ENCODE measurements at regions not wholly inside any gene's neighbourhood (a gene's known extent, or its start where the extent isn't known, plus 50 kb on each side); places are given as distances from the start of the nearest gene placed in this dataset.

DNA sequence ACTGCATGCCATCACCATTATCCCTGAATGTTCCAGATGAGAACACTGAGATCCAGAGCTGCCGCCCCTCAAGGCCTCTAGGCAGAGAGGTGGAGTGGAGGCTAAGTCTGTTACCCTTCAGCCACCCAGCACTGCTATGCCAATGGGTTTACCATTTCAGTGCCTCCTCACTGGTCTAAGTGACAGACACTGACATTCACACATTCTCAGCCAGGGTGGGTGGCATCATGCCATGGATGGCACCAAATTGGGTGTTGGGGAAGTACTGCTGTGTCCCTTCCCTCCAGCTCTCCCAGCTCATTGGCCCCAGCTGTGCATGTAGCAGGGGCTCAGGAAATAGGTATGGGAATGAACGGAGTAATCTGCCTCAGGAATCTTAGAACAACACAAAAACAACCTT is 96.8 kb upstream of the PLET1 start:
- DNase-seq = no peak

DNA sequence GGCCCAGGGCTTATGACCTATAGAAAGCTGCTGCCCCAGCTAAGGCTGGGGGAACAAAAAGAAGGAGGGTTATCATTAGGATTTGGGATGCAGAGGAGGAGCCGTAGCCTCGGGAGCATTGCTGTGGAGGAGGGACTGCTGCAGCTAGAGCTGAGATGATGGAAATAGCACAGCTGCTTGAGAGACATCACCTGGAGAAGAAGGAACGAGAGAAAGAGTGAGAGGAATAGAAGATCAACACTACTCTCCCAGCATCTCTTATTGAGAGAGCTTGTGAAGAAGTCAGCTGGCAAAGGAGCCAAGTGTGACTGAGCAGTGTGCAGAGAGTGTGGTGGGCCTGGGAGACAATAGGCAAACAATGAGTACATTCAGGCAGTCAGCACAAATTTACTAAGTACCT is 100.7 kb upstream of the PLET1 start:
- DNase-seq = no peak

- no peak for DNase-seq
Measured at GRCh38 chr11:112363527-112363926, 102.9 kb upstream of the PLET1 start.

- no peak for DNase-seq
Measured at GRCh38 chr11:112364962-112365481, 104.4 kb upstream of the PLET1 start.

DNA sequence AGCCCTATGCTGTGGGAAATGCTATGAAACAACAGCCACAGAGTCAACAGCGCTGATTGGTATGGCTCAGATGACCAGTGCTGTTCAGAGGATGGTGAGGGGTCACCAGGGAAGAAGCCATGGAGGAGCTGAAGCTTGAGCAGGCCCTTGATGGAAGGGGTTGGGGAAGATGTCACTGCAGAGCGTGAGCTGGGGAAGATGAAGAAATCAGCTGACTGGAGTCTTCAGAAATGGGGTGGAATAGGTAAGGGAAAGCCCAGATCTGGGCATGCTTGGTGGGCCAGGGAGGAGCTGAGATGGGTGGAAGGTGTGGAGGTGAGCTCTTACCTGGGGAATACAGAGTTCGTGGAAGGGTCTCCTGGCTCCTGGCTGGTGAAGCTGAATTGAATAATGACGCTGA is 105.4 kb upstream of the PLET1 start:
- DNase-seq = no peak

GRCh38 chr11:112366777-112367176 is 106.1 kb upstream of the PLET1 start:
- no peak for DNase-seq

DNA sequence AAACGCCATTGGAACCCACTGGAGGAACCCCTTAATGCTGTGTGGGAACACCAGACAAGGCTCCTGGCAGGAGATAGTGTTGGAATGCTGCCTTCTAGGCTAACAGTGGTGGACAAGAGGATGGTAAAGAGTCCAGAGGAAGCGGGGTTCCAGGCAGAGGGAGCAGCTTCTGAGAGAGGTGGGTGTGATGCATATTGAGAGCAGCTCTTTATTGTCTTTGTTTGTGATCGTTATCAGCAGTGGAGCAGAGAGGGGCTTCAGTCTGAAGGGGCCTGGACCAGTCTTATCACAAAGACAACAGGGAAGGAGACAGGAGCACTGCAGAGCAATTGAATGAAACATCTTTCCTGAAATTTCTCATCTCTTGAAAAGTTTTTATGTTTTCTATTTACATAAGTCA is 106.8 kb upstream of the PLET1 start:
- no peak for DNase-seq

GRCh38 chr11:112367895-112368294 is 107.2 kb upstream of the PLET1 start:
- no peak for DNase-seq

GRCh38 chr11:112368381-112368780 is 107.7 kb upstream of the PLET1 start:
- DNase-seq = no peak

DNA sequence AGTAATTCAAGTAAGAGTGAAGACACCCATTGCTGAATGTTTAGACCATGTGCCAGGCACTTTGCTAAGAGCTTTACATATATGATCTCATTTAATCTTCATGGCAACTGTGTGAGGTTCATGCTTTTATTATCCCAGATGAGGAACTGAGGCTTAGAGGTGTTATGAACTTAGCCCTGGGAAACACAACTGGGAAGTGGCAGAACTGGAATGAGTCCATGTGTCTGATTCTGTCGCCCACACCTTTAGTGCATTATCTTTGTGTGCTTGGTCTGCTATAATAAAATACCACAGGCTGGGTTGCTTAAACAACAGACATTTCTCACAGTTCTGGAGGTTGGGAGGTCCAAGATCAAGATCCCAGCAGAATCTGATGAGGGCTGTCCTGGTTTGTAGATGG is 108.7 kb upstream of the PLET1 start:
- no peak for DNase-seq

DNA sequence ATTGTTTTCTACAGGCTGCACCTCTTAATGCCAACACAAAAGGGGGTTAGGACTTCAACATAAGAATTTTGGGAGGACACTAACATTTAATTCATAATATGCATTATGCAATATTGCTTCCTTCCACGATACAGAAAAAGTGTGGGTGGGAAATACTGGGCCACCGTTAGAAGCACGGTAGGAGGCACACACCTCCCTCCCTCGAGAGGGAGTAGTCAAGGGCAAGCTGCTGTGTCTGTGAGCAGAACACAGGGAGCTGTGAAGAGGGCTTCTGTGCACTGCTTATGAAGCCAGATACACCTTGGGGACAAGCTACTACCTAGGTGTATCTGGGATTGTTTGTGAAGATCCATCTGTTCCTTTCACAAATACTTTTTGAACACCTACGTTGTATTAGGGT is 109.3 kb upstream of the PLET1 start:
- no peak for DNase-seq

- DNase-seq = no peak
Measured at GRCh38 chr11:112374486-112375140, 114.0 kb upstream of the PLET1 start.

GRCh38 chr11:112377946-112378345 is 117.3 kb upstream of the PLET1 start:
- DNase-seq = no peak

GRCh38 chr11:112380464-112380863 is 119.8 kb upstream of the PLET1 start:
- no peak for DNase-seq

DNA sequence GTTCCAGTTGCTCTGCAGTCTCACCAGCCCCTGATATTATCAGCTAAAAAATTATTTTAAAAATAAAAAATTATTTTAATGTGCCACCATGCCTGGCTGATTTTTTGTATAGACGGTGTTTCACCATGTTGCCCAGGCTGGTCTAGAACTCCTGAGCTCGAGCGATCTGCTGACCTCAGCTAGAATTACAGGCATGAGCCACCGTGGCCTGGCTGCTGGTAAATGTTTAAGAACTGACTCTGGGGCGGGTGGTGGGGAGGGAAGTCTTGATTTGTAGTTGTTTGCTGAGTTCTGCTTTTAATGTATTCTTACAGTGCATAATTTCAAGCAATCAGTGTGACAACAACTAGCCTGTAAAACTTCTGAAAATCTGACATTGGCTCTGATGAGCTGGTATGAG is 120.9 kb upstream of the PLET1 start:
- no peak for DNase-seq

DNA sequence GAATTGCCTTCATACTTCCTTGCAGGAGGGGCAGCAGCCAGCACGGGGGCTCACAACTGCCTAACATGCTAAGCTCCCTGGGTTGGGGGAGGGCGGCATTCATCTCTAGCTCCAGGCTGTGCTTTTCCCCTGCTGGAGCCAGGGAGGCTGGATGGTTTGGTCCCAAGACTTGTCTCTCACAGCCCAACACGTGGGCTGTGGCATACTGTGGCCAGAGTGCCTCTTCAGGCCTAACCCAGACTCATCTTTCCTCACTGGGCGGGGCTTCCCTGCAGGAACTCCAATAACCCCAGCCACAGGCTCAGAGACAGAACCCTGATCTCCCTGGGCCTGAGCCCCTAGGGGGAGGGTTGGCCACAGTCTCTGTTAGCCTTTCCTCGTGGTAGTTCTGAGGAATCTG is 121.9 kb upstream of the PLET1 start:
- no peak for DNase-seq

- no peak for DNase-seq
Measured at GRCh38 chr11:112388496-112388895, 127.8 kb upstream of the PLET1 start.

- no peak for DNase-seq
Measured at GRCh38 chr11:112391086-112391485, 130.4 kb upstream of the PLET1 start.

DNA sequence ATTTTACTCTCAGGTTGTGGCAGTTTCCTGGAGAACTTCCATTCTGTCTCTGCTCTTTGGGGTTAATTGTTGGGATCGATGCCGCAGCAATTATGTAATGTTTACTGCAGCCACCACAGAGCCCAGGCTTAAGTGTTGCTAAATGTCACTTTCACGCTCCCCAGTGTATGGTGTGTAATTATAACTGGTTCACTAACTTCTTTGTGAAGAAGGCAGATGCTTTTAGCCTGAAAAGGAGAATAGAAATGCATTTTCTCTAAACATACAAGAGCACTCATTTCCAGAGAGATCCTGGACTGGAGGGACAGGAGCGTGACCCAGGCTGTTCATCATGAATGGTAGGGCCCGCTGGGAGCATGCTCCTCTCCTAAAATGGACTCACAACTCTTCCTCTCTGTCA is 132.2 kb upstream of the PLET1 start:
- DNase-seq = no peak

- DNase-seq = no peak
Measured at GRCh38 chr11:112394304-112394703, 133.6 kb upstream of the PLET1 start.

GRCh38 chr11:112396076-112396475 is 135.4 kb upstream of the PLET1 start:
- no peak for DNase-seq

DNA sequence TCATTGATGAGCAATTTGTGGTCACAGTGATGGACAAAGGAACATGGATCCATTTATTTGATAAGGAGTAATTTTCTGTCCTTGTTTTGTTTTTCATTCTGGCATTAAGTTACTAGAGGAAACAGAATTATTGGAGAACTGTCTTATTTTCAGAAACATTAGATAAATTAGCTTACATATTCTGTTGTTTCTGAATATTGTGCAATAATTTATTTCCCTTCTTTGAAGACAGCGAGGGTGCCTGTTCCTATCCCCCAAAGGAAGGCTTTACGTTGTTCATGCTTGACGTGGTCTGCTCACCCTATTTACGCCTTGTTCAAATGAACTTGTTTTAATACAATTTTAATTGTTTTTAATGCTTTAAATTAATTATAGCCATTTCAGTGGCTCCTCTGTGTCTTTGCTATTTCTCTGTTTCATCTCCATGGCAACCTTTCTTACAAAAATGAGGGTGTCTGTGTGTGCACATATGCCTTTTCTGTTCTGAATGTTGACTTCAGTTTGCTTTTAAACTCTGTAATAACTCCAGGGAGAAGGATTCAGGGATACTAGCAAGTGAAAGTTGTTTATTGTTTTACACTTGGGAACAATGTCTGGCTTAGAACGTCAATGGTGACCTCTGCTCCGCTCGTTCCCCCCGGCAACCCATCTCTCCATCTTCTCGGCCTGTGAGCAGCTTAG is 138.3 kb upstream of the PLET1 start:
- DNase-seq = no peak

GRCh38 chr11:112400476-112401014 is 139.9 kb upstream of the PLET1 start:
- DNase-seq = no peak

DNA sequence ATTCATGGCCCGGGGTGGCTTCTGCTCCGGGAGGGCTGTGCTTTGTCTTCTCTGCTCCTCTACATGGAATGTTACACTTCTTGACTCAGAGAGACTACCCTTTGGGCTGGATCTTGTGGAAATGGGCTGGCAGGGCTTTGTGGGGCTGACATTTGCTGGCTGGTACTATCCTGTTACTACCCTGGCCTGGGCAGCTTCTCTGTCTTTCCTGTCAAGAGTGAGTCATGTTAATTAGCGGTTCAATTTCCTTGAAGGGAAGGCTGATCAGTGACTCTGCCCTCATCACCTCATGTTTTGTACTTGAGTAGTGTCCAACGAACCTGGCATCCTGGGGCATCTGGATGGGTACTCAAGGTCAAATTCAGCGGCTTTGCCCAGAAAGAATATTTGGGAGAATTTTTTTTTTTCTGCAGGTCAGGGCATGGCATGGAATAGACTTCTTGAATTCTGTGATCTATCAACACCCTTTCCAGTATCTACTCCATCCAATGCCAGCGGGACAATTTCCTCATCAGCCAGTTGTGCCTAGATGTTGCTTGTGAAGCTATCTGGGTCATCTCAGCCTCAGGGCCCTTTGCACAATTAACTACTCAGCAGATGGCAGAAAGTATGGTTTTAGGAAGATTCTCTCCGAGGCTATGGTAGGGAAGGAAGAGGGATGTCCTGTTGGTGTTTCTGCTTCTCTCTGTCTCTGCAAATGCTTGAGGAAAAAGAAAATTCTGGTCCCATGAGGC is 140.5 kb upstream of the PLET1 start:
- no peak for DNase-seq
